ENCODE measurements at regions not wholly inside any gene's neighbourhood (a gene's known extent, or its start where the extent isn't known, plus 50 kb on each side); places are given as distances from the start of the nearest gene placed in this dataset.

DNA sequence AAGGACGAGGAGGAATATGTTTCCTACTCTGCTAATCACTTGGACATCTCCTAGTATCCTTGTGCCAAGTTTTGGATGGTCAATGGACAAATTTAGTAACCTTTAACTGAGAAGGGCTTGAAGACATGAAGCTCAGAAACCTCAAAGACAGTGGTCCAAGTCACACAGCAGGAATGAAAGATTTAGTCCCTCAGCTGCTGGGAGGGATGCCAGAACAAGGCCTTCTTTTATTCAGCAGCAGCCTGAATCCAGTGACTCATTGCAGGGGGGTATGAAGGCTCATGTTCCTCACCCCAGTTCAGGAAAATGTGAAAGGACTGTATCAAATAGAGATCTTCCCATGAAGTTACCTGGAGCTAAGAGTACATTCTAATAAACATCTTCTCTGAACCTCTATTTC is 214.9 kb upstream of the UGT8 start:
- H3K4me3 Mint-ChIP-seq: no peak overlapping the region
- TF ChIP-seq OVOL2 (CRISPR knock-in tag; IDR thresholded peaks at IDR 0.05; ENCODE audit: borderline replicate concordance) (no peak), ZNF396 (CRISPR knock-in tag; IDR thresholded peaks at IDR 0.05; ENCODE audit: borderline replicate concordance) (no peak), RORB (CRISPR knock-in tag; IDR thresholded peaks at IDR 0.05) (no peak), MXD4 (CRISPR knock-in tag; IDR thresholded peaks at IDR 0.05; ENCODE audit: borderline replicate concordance) (no peak)
- peaks cover 7% of the 10 kb centered on the region; the same call in 1 of the 2 replicates for H3K4me1 Mint-ChIP-seq
- no peak for DNase-seq (ENCODE audit: low spot score)
- H3K27ac Mint-ChIP-seq: no peak overlapping the region
- ChIA-PET CTCF (interaction anchor here (1.3 kb wide), 1 partner anchor 989 kb away, joined by 3 read pairs; no protein-coding TSS in a partner anchor), POLR2A (no interaction called here)
- no peak for ATAC-seq
- H3K36me3 Mint-ChIP-seq: no peaks in the 10 kb centered on the region
- H3K27me3 Mint-ChIP-seq (ENCODE audit: low read depth): no peaks in the 10 kb centered on the region
- no peaks in the 10 kb centered on the region for H3K9me3 Mint-ChIP-seq

DNA sequence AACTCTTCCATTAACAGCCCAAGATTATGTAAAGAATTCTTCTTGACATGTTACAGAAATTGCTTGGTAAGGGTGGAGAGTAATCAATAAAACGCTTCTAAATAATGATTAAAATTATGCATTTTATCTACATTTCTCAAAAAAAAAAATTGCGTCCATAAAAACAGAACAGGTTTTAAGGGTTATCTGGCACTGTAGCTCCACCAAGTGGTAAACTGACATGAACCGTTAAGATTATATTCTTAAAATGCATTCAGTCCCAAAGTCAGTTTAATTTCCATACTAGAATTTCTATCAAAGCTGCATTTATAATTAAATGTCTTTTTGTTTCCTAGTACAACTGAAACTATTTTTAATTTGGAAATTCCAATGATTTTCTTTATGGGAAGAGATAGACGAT is 214.0 kb upstream of the UGT8 start:
- no peaks in the 10 kb centered on the region for H3K9me3 Mint-ChIP-seq
- no peak overlapping the region for H3K27ac Mint-ChIP-seq
- no peaks in the 10 kb centered on the region for H3K36me3 Mint-ChIP-seq
- POLR2A ChIA-PET: no interaction called here
- H3K4me1 Mint-ChIP-seq: peaks cover 12% of the 10 kb centered on the region
- no peaks in the 10 kb centered on the region for H3K27me3 Mint-ChIP-seq (ENCODE audit: low read depth)
- no peak overlapping the region for H3K4me3 Mint-ChIP-seq
- TF ChIP-seq NR3C1 (CRISPR knock-in tag; conservative IDR thresholded peaks at IDR 0.05; ENCODE audit: low read depth): no peak
- TF ChIP-seq SMAD4 (CRISPR knock-in tag; IDR thresholded peaks at IDR 0.05): no peak
- TF ChIP-seq SOX15 (CRISPR knock-in tag; IDR thresholded peaks at IDR 0.05): no peak
- TF ChIP-seq TP53 (CRISPR knock-in tag; IDR thresholded peaks at IDR 0.05): no peak
- TF ChIP-seq TCF7 (CRISPR knock-in tag; IDR thresholded peaks at IDR 0.05; ENCODE audit: low read depth): no peak
- no peak for TF ChIP-seq EMX1 (CRISPR knock-in tag; IDR thresholded peaks at IDR 0.05)
- no peak for TF ChIP-seq TEAD4 (CRISPR knock-in tag; IDR thresholded peaks at IDR 0.05)
- no peak for TF ChIP-seq ZNF416 (CRISPR knock-in tag; IDR thresholded peaks at IDR 0.05)
- TF ChIP-seq, protein P1, sequence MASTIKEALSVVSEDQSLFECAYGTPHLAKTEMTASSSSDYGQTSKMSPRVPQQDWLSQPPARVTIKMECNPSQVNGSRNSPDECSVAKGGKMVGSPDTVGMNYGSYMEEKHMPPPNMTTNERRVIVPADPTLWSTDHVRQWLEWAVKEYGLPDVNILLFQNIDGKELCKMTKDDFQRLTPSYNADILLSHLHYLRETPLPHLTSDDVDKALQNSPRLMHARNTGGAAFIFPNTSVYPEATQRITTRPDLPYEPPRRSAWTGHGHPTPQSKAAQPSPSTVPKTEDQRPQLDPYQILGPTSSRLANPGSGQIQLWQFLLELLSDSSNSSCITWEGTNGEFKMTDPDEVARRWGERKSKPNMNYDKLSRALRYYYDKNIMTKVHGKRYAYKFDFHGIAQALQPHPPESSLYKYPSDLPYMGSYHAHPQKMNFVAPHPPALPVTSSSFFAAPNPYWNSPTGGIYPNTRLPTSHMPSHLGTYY (CRISPR knock-in tag; IDR thresholded peaks at IDR 0.05): no peak
- TF ChIP-seq NFATC4 (CRISPR knock-in tag; IDR thresholded peaks at IDR 0.05): no peak
- TF ChIP-seq ETV6 (CRISPR knock-in tag; IDR thresholded peaks at IDR 0.05): no peak
- TF ChIP-seq, protein P2, sequence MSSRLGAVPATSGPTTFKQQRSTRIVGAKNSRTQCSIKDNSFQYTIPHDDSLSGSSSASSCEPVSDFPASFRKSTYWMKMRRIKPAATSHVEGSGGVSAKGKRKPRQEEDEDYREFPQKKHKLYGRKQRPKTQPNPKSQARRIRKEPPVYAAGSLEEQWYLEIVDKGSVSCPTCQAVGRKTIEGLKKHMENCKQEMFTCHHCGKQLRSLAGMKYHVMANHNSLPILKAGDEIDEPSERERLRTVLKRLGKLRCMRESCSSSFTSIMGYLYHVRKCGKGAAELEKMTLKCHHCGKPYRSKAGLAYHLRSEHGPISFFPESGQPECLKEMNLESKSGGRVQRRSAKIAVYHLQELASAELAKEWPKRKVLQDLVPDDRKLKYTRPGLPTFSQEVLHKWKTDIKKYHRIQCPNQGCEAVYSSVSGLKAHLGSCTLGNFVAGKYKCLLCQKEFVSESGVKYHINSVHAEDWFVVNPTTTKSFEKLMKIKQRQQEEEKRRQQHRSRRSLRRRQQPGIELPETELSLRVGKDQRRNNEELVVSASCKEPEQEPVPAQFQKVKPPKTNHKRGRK (CRISPR knock-in tag; IDR thresholded peaks at IDR 0.05; ENCODE audit: borderline replicate concordance): no peak
- TF ChIP-seq, protein P3, sequence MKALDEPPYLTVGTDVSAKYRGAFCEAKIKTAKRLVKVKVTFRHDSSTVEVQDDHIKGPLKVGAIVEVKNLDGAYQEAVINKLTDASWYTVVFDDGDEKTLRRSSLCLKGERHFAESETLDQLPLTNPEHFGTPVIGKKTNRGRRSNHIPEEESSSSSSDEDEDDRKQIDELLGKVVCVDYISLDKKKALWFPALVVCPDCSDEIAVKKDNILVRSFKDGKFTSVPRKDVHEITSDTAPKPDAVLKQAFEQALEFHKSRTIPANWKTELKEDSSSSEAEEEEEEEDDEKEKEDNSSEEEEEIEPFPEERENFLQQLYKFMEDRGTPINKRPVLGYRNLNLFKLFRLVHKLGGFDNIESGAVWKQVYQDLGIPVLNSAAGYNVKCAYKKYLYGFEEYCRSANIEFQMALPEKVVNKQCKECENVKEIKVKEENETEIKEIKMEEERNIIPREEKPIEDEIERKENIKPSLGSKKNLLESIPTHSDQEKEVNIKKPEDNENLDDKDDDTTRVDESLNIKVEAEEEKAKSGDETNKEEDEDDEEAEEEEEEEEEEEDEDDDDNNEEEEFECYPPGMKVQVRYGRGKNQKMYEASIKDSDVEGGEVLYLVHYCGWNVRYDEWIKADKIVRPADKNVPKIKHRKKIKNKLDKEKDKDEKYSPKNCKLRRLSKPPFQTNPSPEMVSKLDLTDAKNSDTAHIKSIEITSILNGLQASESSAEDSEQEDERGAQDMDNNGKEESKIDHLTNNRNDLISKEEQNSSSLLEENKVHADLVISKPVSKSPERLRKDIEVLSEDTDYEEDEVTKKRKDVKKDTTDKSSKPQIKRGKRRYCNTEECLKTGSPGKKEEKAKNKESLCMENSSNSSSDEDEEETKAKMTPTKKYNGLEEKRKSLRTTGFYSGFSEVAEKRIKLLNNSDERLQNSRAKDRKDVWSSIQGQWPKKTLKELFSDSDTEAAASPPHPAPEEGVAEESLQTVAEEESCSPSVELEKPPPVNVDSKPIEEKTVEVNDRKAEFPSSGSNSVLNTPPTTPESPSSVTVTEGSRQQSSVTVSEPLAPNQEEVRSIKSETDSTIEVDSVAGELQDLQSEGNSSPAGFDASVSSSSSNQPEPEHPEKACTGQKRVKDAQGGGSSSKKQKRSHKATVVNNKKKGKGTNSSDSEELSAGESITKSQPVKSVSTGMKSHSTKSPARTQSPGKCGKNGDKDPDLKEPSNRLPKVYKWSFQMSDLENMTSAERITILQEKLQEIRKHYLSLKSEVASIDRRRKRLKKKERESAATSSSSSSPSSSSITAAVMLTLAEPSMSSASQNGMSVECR (CRISPR knock-in tag; IDR thresholded peaks at IDR 0.05; ENCODE audit: borderline replicate concordance): no peak
- TF ChIP-seq, protein P4, sequence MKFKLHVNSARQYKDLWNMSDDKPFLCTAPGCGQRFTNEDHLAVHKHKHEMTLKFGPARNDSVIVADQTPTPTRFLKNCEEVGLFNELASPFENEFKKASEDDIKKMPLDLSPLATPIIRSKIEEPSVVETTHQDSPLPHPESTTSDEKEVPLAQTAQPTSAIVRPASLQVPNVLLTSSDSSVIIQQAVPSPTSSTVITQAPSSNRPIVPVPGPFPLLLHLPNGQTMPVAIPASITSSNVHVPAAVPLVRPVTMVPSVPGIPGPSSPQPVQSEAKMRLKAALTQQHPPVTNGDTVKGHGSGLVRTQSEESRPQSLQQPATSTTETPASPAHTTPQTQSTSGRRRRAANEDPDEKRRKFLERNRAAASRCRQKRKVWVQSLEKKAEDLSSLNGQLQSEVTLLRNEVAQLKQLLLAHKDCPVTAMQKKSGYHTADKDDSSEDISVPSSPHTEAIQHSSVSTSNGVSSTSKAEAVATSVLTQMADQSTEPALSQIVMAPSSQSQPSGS (CRISPR knock-in tag; IDR thresholded peaks at IDR 0.05; ENCODE audit: borderline replicate concordance, low read depth): no peak
- TF ChIP-seq ZNF396 (CRISPR knock-in tag; IDR thresholded peaks at IDR 0.05; ENCODE audit: borderline replicate concordance): no peak
- DNase-seq (ENCODE audit: low spot score): no peak
- CTCF ChIA-PET: interaction anchor here (1.0 to 1.5 kb wide), 6 partner anchors 45 to 990 kb away, joined by 3 to 5 read pairs (median 4); no protein-coding TSS in a partner anchor
- no peak for ATAC-seq

Measured in WTC11 (cell line).